K562 (cell line): ENCODE measurements at regions not wholly inside any gene's neighbourhood (a gene's known extent, or its start where the extent isn't known, plus 50 kb on each side); places are given as distances from the start of the nearest gene placed in this dataset.

Experiments used
- ATF3 ChIP-seq, 2 experiments: fragments of 450-650 bp in 1 of 2; sonication (generic) in 1 of 2; formaldehyde crosslinking in 1 of 2; IDR thresholded peaks in 1 of 2; conservative IDR thresholded peaks in 1 of 2; 2 replicates each; pipeline versions ENCODE4 v1.6.1 to v1.8.1; 2016 to 2023; ENCODE audit warnings: mild to moderate bottlenecking in 2 of 2, moderate library complexity in 2 of 2, inconsistent platforms in 1 of 2, missing genetic modification reagents in 1 of 2
- EZH2 ChIP-seq: IDR thresholded peaks from 2 replicates; pipeline ENCODE4 v1.6.1; 2012; ENCODE audit warnings: low read depth, mild to moderate bottlenecking, inconsistent platforms, low read length, borderline replicate concordance
- GATAD2A ChIP-seq: fragments of 450-650 bp; IDR thresholded peaks from 2 replicates; pipeline ENCODE4 v1.6.1; 2017
- HDAC3 ChIP-seq: fragments of 450-650 bp; IDR thresholded peaks from 2 replicates; pipeline ENCODE4 v1.6.1; 2018; ENCODE audit warnings: borderline replicate concordance, mild to moderate bottlenecking, moderate library complexity; ENCODE audit not compliant: partially characterized antibody
- NR2C2 ChIP-seq, 2 experiments: fragments of 200-800 bp in 1 of 2; sonication (Bioruptor generic) in 1 of 2; sonication (generic) in 1 of 2; formaldehyde crosslinking in 1 of 2; IDR thresholded peaks; 2 replicates each; pipeline versions ENCODE4 v1.6.1 to v1.8.0; 2016 to 2022; ENCODE audit warnings: mild to moderate bottlenecking in 1 of 2, missing compliant biosample characterization in 1 of 2, missing genetic modification characterization in 1 of 2, missing genetic modification reagents in 1 of 2
- PTBP1 ChIP-seq: fragments of 200-400 bp; formaldehyde crosslinking; IDR thresholded peaks from 2 replicates; pipeline ENCODE4 v1.6.1; 2017; ENCODE audit warnings: low read depth, low read length
- SRSF9 ChIP-seq: fragments of 200-400 bp; formaldehyde crosslinking; IDR thresholded peaks from 2 replicates; pipeline ENCODE4 v1.6.1; 2017; ENCODE audit warnings: low read depth, low read length, borderline replicate concordance
- ZFP30 ChIP-seq: fragments of 250-450 bp; sonication (Bioruptor Pico); IDR thresholded peaks from 2 replicates; pipeline ENCODE4 v1.8.0; 2022; ENCODE audit warnings: moderate library complexity, mild to moderate bottlenecking, inconsistent platforms, borderline replicate concordance

- TF ChIP-seq ZFP30 (CRISPR knock-in tag), result no peak
- no peak for TF ChIP-seq EZH2
- no peak for TF ChIP-seq ATF3 (IDR thresholded peaks at IDR 0.05)
- TF ChIP-seq ATF3 (CRISPR knock-in tag; conservative IDR thresholded peaks at IDR 0.05), result no peak
- no peak for TF ChIP-seq PTBP1
- TF ChIP-seq SRSF9, result no peak
- TF ChIP-seq HDAC3, result no peak
- TF ChIP-seq GATAD2A, result no peak
- TF ChIP-seq NR2C2 (CRISPR knock-in tag; IDR thresholded peaks at IDR 0.05), result no peak
- no peak for TF ChIP-seq NR2C2 (tag; IDR thresholded peaks at IDR 0.05)
Measured at GRCh38 chr5:106875591-106876297, 795.0 kb downstream of the EFNA5 start.
